ENCODE measurements at regions not wholly inside any gene's neighbourhood (a gene's known extent, or its start where the extent isn't known, plus 50 kb on each side); places are given as distances from the start of the nearest gene placed in this dataset.
A peak's percentile ranks its signal among the peaks of the same experiment; 100 is the strongest.

GRCh38 chr4:12691168-12691567 lies 793.0 kb downstream of the RAB28 start:
- no peak overlapping the region for H3K4me2 ChIP-seq (ENCODE audit: low read depth, low read length)
- no TSS peak for BruUV-seq (replicated peaks)
- POLR2A ChIA-PET (ENCODE audit: unreplicated experiment), result no interaction called here

More at GRCh38 chr4:12691168-12691567, 793.0 kb downstream of the RAB28 start:
- no peaks in the 10 kb centered on the region for H3K9me1 ChIP-seq (ENCODE audit: insufficient read depth, low read length)
- no peak overlapping the region for H2BK120ac ChIP-seq (ENCODE audit: low read depth, low read length)
- no peak overlapping the region for H3K9ac ChIP-seq (ENCODE audit: low read depth, low read length)
- no peak overlapping the region for H3K23ac ChIP-seq (ENCODE audit: low read depth, low read length)
- H3K4me1 ChIP-seq (ENCODE audit: control insufficient read depth, insufficient read depth, low read length), result no peaks in the 10 kb centered on the region
- no peak overlapping the region for H2BK20ac ChIP-seq (ENCODE audit: low read depth, low read length)
- peaks cover 10% of the 10 kb centered on the region for H3K9me3 ChIP-seq (ENCODE audit: control insufficient read depth, insufficient read depth, low read length)
- no peak overlapping the region for H4K5ac ChIP-seq (ENCODE audit: low read depth, low read length)
- ATAC-seq (ENCODE audit: low read depth) (no peak), DNase-seq (no peak)
- H3K27ac ChIP-seq (ENCODE audit: insufficient read depth, low read length), result no peak overlapping the region
- no peak overlapping the region for H4K8ac ChIP-seq (ENCODE audit: low read depth in 2 of 2, low read length in 2 of 2)
- H3K18ac ChIP-seq (ENCODE audit: low read depth, low read length), result no peak overlapping the region
- H4K20me1 ChIP-seq (ENCODE audit: insufficient read depth, low read length), result no peaks in the 10 kb centered on the region
- no peaks in the 10 kb centered on the region for H3K79me1 ChIP-seq (ENCODE audit: low read depth in 1 of 2, low read length in 2 of 2)
- no peaks in the 10 kb centered on the region for H3K27me3 ChIP-seq (ENCODE audit: control insufficient read depth, insufficient read depth, low read length)
- H3K4ac ChIP-seq (ENCODE audit: low read depth, low read length), result no peak overlapping the region
- H2AFZ ChIP-seq (replicated peaks; ENCODE audit: low read length, poor library complexity), result no peak overlapping the region
- no peak overlapping the region for H2AK5ac ChIP-seq (ENCODE audit: low read depth, low read length)
- no peak overlapping the region for H3K56ac ChIP-seq (ENCODE audit: extremely low read depth, insufficient read depth, low read length)
- dilution Hi-C loops (cut with HindIII; ENCODE audit: low sequenced_read_pairs, unreplicated experiment), result no loop called here
- H2BK5ac ChIP-seq (ENCODE audit: low read depth, low read length, poor library complexity, severe bottlenecking), result no peak overlapping the region
- no peak for TF ChIP-seq SMC3 (IDR thresholded peaks at IDR 0.05; ENCODE audit: low read depth, low read length)
- no peak for TF ChIP-seq RAD21 (IDR thresholded peaks at IDR 0.05; ENCODE audit: low read length)
- peak; percentile 31; the same call in 1 of the 2 replicates for TF ChIP-seq MAFK (IDR thresholded peaks at IDR 0.05; ENCODE audit: low read depth, low read length)
- no peak for TF ChIP-seq RCOR1 (IDR thresholded peaks at IDR 0.05; ENCODE audit: insufficient replicate concordance, low read length)
- no peak for TF ChIP-seq ELK1 (IDR thresholded peaks at IDR 0.05; ENCODE audit: borderline replicate concordance, low read depth, low read length)
- TF ChIP-seq BHLHE40 (IDR thresholded peaks at IDR 0.05; ENCODE audit: low read depth, low read length), result no peak
- TF ChIP-seq MAZ (IDR thresholded peaks at IDR 0.05; ENCODE audit: borderline replicate concordance, low read depth, low read length), result no peak
- no peak for TF ChIP-seq NFE2L2 (IDR thresholded peaks at IDR 0.05; ENCODE audit: low read depth, low read length)
- no peak for TF ChIP-seq POLR2A (IDR thresholded peaks at IDR 0.05; ENCODE audit: low read depth, low read length)
- no peak overlapping the region for H2BK15ac ChIP-seq (ENCODE audit: low read depth, low read length)
- H3K36me3 ChIP-seq (ENCODE audit: control insufficient read depth, insufficient read depth, low read length), result no peaks in the 10 kb centered on the region
- H3K4me3 ChIP-seq (ENCODE audit: insufficient read depth, low read depth, low read length), result no peak overlapping the region
- in situ Hi-C loops (cut with MboI; ENCODE audit: low sequenced_read_pairs), result no loop called here
- intact Hi-C loops (cut with micrococcal nuclease), result no loop called here
- H3K14ac ChIP-seq (replicated peaks; ENCODE audit: low read depth, low read length), result no peak overlapping the region
- CTCF ChIA-PET, result interaction anchor here (0.6 kb wide), 1 partner anchor 1235 kb away, joined by 6 read pairs; no protein-coding TSS in a partner anchor
- H2AK9ac ChIP-seq (replicated peaks; ENCODE audit: low read depth, low read length, poor library complexity), result no peak overlapping the region
- H4K91ac ChIP-seq (ENCODE audit: insufficient read depth, low read depth, low read length), result no peak overlapping the region
